ENCODE measurements at regions not wholly inside any gene's neighbourhood (a gene's known extent, or its start where the extent isn't known, plus 50 kb on each side); places are given as distances from the start of the nearest gene placed in this dataset.

DNA sequence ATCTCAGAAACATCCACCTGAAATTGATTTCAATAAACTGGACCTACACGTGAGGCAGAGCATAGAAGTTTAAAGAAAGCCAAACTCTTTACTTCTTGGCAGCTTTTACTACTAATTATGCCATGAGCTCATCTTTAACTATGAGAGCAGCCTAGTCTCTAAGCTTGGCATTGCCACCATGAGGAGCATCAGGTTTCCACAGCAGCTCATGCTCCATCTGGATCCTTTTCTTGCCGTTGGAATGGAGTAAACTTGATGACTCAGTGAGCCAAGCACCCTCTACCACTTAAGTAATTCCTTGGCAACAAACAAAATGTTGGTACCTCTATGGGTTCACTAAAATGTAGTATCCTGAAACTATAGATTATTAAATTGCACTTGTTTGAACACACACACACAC lies 583.2 kb downstream of the EPHA3 start:
- Histone ChIP-seq H3K27ac (no peak overlapping the region), H3K4me3 (no peak overlapping the region), H3K36me3 (no peaks in the 10 kb centered on the region), H3K9me3 (no peaks in the 10 kb centered on the region), H3K27me3 (no peaks in the 10 kb centered on the region), H3K4me1 (peaks cover 0 to 4% (median 0%) of the 10 kb centered on the region in 12 donors)
- intact Hi-C loops (cut with DNase I): no loop called here
- WGBS, 4 donors: 50 to 73% (median 59%) methylated on average over 2 of the region's 2 CpGs
- TF ChIP-seq, protein P1, sequence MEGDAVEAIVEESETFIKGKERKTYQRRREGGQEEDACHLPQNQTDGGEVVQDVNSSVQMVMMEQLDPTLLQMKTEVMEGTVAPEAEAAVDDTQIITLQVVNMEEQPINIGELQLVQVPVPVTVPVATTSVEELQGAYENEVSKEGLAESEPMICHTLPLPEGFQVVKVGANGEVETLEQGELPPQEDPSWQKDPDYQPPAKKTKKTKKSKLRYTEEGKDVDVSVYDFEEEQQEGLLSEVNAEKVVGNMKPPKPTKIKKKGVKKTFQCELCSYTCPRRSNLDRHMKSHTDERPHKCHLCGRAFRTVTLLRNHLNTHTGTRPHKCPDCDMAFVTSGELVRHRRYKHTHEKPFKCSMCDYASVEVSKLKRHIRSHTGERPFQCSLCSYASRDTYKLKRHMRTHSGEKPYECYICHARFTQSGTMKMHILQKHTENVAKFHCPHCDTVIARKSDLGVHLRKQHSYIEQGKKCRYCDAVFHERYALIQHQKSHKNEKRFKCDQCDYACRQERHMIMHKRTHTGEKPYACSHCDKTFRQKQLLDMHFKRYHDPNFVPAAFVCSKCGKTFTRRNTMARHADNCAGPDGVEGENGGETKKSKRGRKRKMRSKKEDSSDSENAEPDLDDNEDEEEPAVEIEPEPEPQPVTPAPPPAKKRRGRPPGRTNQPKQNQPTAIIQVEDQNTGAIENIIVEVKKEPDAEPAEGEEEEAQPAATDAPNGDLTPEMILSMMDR (IDR thresholded peaks at IDR 0.05): no peak
- TF ChIP-seq POLR2A (IDR thresholded peaks at IDR 0.05): no peak
- DNase-seq (no peak), ATAC-seq (no peak)

DNA sequence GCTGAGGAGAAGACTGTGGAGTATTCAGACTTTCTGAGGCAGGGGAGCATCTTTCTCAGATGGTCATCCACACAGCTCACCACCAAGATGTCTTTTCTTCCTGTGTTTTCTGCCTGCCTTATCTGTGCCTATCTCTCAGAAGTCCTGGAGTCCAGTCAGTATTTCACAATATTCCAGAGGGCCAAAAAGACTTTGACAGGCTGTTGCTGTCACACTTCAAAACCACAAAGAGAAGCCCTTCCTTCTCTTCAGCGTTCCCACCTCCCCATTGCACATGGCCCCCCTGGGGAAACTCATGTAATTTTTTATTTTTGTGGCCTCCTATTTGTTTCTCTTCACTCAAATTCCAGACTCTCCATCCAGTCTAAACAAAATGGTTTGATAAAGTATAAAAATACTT lies 585.2 kb downstream of the EPHA3 start:
- intact Hi-C loops (cut with DNase I): no loop called here
- Histone ChIP-seq H3K27ac (peak overlapping the region in 2 of 12 donors; percentile 11 to 20), H3K36me3 (no peaks in the 10 kb centered on the region), H3K4me3 (no peak overlapping the region), H3K27me3 (no peaks in the 10 kb centered on the region), H3K9me3 (no peaks in the 10 kb centered on the region), H3K4me1 (peaks cover 0 to 4% (median 0%) of the 10 kb centered on the region in 12 donors)
- peak in 3 of 4 donors; percentile 24 to 47 (median 26) for ATAC-seq
- TF ChIP-seq, protein P1 (IDR thresholded peaks at IDR 0.05): no peak
- no peak for TF ChIP-seq POLR2A (IDR thresholded peaks at IDR 0.05)
- DNase-seq: no peak
- 42 to 60% (median 51%) methylated on average over 1 of the region's 1 CpG for whole genome bisulfite sequencing, 4 donors

DNA sequence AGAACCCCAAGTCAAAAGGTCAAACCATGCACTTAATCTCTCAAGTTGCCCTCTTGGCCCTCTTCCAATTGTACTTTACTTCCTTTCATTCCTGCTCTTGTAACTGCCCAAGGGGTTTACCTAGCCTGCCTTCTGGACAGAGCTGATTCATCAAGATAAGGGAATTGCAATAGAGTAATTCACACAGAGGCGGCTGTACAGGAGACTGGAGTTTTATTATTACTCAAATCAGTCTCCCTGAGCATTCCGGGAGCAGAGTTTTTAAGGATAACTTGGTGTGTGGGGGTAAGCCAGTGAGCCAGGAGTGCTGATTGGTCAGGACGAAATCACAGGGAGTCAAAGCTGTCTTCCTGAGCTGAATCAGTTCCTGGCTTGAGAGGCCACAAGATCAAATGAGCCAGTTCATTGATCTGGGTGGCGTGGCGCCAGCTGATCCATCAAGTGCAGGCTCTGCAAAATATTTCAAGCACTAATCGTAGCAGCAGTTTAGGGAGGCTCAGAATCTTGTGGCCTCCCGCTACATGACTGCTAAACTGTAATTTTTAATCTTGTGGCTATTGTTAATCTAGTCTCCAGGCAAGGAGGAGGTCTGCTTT lies 590.0 kb downstream of the EPHA3 start:
- TF ChIP-seq, protein P1 (IDR thresholded peaks at IDR 0.05): no peak
- TF ChIP-seq POLR2A (IDR thresholded peaks at IDR 0.05): no peak
- DNase-seq (no peak), ATAC-seq (no peak)
- 82 to 93% (median 90%) methylated on average over 7 of the region's 7 CpGs for WGBS, 4 donors
- Histone ChIP-seq H3K4me1 (peaks cover 0 to 4% (median 0%) of the 10 kb centered on the region in 12 donors), H3K4me3 (no peak overlapping the region), H3K9me3 (peaks cover 0 to 4% (median 0%) of the 10 kb centered on the region in 12 donors), H3K27me3 (no peaks in the 10 kb centered on the region), H3K36me3 (no peaks in the 10 kb centered on the region), H3K27ac (no peak overlapping the region)
- intact Hi-C loops (cut with DNase I): no loop called here

DNA sequence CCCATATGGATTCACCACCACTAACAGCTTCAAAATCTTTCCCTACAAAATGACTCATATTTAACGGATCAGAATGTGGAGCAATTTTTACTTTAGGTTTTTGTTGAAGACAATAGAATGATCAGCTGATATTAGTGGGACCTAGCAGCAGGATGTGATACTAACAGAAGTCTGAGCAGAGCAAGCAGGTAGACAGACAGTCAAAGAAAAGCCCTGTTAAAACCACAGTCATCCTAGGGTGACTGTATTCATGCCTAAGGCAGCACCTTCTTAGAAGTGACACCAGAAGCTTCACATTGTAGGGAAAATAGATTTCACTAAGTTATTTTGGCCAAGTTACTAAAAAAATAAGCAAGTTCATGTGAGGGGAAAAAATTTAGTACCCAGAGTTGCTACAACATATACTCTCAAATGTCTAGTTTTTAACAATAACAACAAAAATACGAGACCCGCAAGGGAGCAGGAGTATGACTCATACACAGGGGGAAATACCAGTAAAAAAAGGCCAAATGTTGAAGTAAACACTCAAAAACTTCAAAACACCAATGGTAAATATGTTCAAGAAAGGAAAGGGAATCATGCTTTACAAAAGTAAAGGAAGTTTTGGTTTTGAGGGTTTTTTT lies 590.9 kb downstream of the EPHA3 start:
- ATAC-seq (no peak), DNase-seq (no peak)
- H3K36me3 ChIP-seq: no peaks in the 10 kb centered on the region
- peaks cover 0 to 1% (median 0%) of the 10 kb centered on the region in 12 donors for H3K4me1 ChIP-seq
- TF ChIP-seq POLR2A (IDR thresholded peaks at IDR 0.05): no peak
- TF ChIP-seq, protein P1 (IDR thresholded peaks at IDR 0.05): no peak
- WGBS, 4 donors: 87 to 95% (median 88%) methylated on average over 3 of the region's 3 CpGs
- no peak overlapping the region for H3K4me3 ChIP-seq
- peaks cover 0 to 5% (median 0%) of the 10 kb centered on the region in 12 donors for H3K9me3 ChIP-seq
- H3K27me3 ChIP-seq: no peaks in the 10 kb centered on the region
- no peak overlapping the region for H3K27ac ChIP-seq
- intact Hi-C loops (cut with DNase I): no loop called here
